SU-DHL-6 (cell line): ENCODE measurements at regions not wholly inside any gene's neighbourhood (a gene's known extent, or its start where the extent isn't known, plus 50 kb on each side); places are given as distances from the start of the nearest gene placed in this dataset.

Source experiments
- EZH2phosphoT487 ChIP-seq: fragments of 200-600 bp; sonication (generic), shearing (Covaris generic); conservative IDR thresholded peaks from 2 replicates; pipeline ENCODE4 v1.6.1; 2018; ENCODE audit warnings: mild to moderate bottlenecking, antibody characterized with exemption, low read length, moderate library complexity, mixed read lengths
- TF ChIP-seq, protein P1 (sequence below): fragments of 200-600 bp; sonication (generic); IDR thresholded peaks from one replicate; pipeline ENCODE4 v1.5.1; 2017; ENCODE audit warnings: antibody characterized with exemption, mild to moderate bottlenecking, low read length, moderate library complexity; ENCODE audit not compliant: insufficient read depth, poor library complexity, severe bottlenecking

DNA sequence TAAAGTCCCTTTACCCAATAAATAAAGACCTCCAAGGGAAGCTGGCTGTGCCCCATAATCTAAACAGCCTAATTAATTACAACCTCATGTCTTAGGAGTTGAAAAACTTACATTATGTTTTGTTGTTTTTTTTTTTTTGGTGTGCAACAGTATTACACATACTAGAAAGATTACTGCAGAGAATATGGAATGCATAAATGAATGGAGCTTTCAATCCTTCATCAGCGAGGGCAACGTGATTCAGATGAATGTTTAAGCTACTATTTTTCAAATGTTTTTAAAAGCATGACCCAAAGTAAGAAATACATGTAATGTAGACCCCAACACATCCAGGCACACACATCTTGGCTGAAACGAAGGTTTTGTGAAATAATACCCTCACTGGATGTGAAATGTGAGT is 167.1 kb upstream of the FN1 start:
- TF ChIP-seq, protein P1, sequence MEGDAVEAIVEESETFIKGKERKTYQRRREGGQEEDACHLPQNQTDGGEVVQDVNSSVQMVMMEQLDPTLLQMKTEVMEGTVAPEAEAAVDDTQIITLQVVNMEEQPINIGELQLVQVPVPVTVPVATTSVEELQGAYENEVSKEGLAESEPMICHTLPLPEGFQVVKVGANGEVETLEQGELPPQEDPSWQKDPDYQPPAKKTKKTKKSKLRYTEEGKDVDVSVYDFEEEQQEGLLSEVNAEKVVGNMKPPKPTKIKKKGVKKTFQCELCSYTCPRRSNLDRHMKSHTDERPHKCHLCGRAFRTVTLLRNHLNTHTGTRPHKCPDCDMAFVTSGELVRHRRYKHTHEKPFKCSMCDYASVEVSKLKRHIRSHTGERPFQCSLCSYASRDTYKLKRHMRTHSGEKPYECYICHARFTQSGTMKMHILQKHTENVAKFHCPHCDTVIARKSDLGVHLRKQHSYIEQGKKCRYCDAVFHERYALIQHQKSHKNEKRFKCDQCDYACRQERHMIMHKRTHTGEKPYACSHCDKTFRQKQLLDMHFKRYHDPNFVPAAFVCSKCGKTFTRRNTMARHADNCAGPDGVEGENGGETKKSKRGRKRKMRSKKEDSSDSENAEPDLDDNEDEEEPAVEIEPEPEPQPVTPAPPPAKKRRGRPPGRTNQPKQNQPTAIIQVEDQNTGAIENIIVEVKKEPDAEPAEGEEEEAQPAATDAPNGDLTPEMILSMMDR, result no peak
- no peak for TF ChIP-seq EZH2phosphoT487
